Sigmoid colon (tissue), 4 donors: ENCODE measurements at regions not wholly inside any gene's neighbourhood (a gene's known extent, or its start where the extent isn't known, plus 50 kb on each side); places are given as distances from the start of the nearest gene placed in this dataset.

Experiments
- CTCF ChIP-seq, 4 experiments: fragments of 450-650 bp in 3 of 4; fragments of 200-600 bp in 1 of 4; IDR thresholded peaks; one replicate each; pipeline ENCODE4 v1.5.1; 2016 to 2019; ENCODE audit warnings: antibody characterized with exemption in 4 of 4, mild to moderate bottlenecking in 3 of 4, moderate library complexity in 2 of 4
- EP300 ChIP-seq, 4 donors: sonication (generic); formaldehyde crosslinking; IDR thresholded peaks; one replicate each; pipeline ENCODE4 v1.6.1; 2017; ENCODE audit warnings: antibody characterized with exemption in 4 of 4
- POLR2A ChIP-seq, 2 donors: fragments of 450-650 bp; IDR thresholded peaks; one replicate each; pipeline ENCODE4 v1.6.1; 2016; ENCODE audit warnings: antibody characterized with exemption in 2 of 2, mild to moderate bottlenecking in 2 of 2, moderate library complexity in 2 of 2

- TF ChIP-seq POLR2A (IDR thresholded peaks at IDR 0.05) (no peak), CTCF (IDR thresholded peaks at IDR 0.05) (no peak), EP300 (IDR thresholded peaks at IDR 0.05) (no peak)
Observed at GRCh38 chr6:144338951-144339700, 54.0 kb downstream of the UTRN start.
